ENCODE measurements at regions not wholly inside any gene's neighbourhood (a gene's known extent, or its start where the extent isn't known, plus 50 kb on each side); places are given as distances from the start of the nearest gene placed in this dataset.
"Not testable (repeated sequence)": the region's sequence is repeated elsewhere in the genome, so short reads cannot be mapped to it uniquely, and the experiment has no call there.

- no peak for DNase-seq
Measured at GRCh38 chr1:29800120-29800519, 563.8 kb downstream of the PTPRU start.

- DNase-seq = no peak
Measured at GRCh38 chr1:29798699-29799566, 562.6 kb downstream of the PTPRU start.

- DNase-seq = not testable (repeated sequence)
Measured at GRCh38 chr1:29797125-29797524, 560.8 kb downstream of the PTPRU start.

GRCh38 chr1:29795965-29796364 is 559.6 kb downstream of the PTPRU start:
- not testable (repeated sequence) for DNase-seq

- no peak for DNase-seq
Measured at GRCh38 chr1:29793653-29794348, 557.5 kb downstream of the PTPRU start.

- DNase-seq = peak; percentile 30
Measured at GRCh38 chr1:29793101-29793546, 556.8 kb downstream of the PTPRU start.

- DNase-seq = no peak
Measured at GRCh38 chr1:29789910-29790247, 553.6 kb downstream of the PTPRU start.

GRCh38 chr1:29789221-29789909 is 553.0 kb downstream of the PTPRU start:
- DNase-seq = no peak

- DNase-seq = no peak
Measured at GRCh38 chr1:29786791-29787732, 550.7 kb downstream of the PTPRU start.

- no peak for DNase-seq
Measured at GRCh38 chr1:29786195-29786594, 549.9 kb downstream of the PTPRU start.

- no peak for DNase-seq
Measured at GRCh38 chr1:29785554-29785953, 549.2 kb downstream of the PTPRU start.

- no peak for DNase-seq
Measured at GRCh38 chr1:29785137-29785527, 548.8 kb downstream of the PTPRU start.

- no peak for DNase-seq
Measured at GRCh38 chr1:29784276-29785136, 548.2 kb downstream of the PTPRU start.

- no peak for DNase-seq
Measured at GRCh38 chr1:29783508-29784275, 547.4 kb downstream of the PTPRU start.

GRCh38 chr1:29782846-29783507 is 546.7 kb downstream of the PTPRU start:
- no peak for DNase-seq

GRCh38 chr1:29779146-29779545 is 542.8 kb downstream of the PTPRU start:
- no peak for DNase-seq

GRCh38 chr1:29777522-29777921 is 541.2 kb downstream of the PTPRU start:
- DNase-seq = no peak

GRCh38 chr1:29774355-29774754 is 538.0 kb downstream of the PTPRU start:
- DNase-seq = no peak

- DNase-seq = no peak
Measured at GRCh38 chr1:29772584-29773100, 536.3 kb downstream of the PTPRU start.
